ENCODE measurements at regions not wholly inside any gene's neighbourhood (a gene's known extent, or its start where the extent isn't known, plus 50 kb on each side); places are given as distances from the start of the nearest gene placed in this dataset.
"Not testable (repeated sequence)": the region's sequence is repeated elsewhere in the genome, so short reads cannot be mapped to it uniquely, and the experiment has no call there.

DNA sequence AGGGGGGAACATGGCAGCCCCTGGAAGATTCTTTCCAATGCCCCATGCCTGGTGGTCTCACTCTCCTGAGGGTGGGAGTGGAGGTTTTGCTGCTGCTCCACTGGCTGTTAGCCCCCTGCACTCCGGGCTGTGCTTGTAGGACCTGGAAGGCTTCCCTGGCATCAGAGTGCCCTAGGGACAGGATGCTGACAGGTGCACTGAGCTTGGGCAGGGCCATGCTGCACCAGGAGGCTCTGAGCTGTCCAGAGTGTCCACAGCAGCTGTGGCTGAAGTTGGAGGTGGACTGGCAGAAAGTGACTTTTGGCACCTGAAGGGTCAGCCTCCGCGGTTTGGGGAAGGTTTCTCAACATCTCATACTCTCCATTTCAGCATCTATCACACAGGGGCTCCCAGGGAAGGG is 249.1 kb downstream of the GADD45G start:
- ChIA-PET POLR2A (no interaction called here), CTCF (no interaction called here)
- Mint-ChIP-seq H3K27me3 (no peaks in the 10 kb centered on the region), H3K36me3 (ENCODE audit: low read depth) (no peaks in the 10 kb centered on the region), H3K4me1 (ENCODE audit: low read depth) (no peaks in the 10 kb centered on the region), H3K27ac (no peak overlapping the region), H3K9me3 (no peaks in the 10 kb centered on the region), H3K4me3 (no peak overlapping the region)
- Histone ChIP-seq H3K27me3 (ENCODE audit: control insufficient read depth in 1 of 2, insufficient read depth in 2 of 2, low read length in 2 of 2) (no peaks in the 10 kb centered on the region), H3K36me3 (ENCODE audit: insufficient read depth, low read length) (no peaks in the 10 kb centered on the region), H3K4me1 (ENCODE audit: insufficient read depth, low read length) (no peaks in the 10 kb centered on the region), H3K27ac (ENCODE audit: low read depth in 1 of 2, low read length in 2 of 2) (no peak overlapping the region), H3K9me3 (ENCODE audit: control insufficient read depth in 1 of 2, insufficient read depth in 1 of 2, low read length in 2 of 2) (no peaks in the 10 kb centered on the region), H3K4me3 (ENCODE audit: low read length) (no peak overlapping the region)
- TF ChIP-seq, protein P1, sequence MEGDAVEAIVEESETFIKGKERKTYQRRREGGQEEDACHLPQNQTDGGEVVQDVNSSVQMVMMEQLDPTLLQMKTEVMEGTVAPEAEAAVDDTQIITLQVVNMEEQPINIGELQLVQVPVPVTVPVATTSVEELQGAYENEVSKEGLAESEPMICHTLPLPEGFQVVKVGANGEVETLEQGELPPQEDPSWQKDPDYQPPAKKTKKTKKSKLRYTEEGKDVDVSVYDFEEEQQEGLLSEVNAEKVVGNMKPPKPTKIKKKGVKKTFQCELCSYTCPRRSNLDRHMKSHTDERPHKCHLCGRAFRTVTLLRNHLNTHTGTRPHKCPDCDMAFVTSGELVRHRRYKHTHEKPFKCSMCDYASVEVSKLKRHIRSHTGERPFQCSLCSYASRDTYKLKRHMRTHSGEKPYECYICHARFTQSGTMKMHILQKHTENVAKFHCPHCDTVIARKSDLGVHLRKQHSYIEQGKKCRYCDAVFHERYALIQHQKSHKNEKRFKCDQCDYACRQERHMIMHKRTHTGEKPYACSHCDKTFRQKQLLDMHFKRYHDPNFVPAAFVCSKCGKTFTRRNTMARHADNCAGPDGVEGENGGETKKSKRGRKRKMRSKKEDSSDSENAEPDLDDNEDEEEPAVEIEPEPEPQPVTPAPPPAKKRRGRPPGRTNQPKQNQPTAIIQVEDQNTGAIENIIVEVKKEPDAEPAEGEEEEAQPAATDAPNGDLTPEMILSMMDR (IDR thresholded peaks at IDR 0.05) = no peak
- ATAC-seq (ENCODE audit: poor library complexity) (no peak), DNase-seq (no peak)
- intact Hi-C loops (cut with DNase I, micrococcal nuclease) = no loop called here

DNA sequence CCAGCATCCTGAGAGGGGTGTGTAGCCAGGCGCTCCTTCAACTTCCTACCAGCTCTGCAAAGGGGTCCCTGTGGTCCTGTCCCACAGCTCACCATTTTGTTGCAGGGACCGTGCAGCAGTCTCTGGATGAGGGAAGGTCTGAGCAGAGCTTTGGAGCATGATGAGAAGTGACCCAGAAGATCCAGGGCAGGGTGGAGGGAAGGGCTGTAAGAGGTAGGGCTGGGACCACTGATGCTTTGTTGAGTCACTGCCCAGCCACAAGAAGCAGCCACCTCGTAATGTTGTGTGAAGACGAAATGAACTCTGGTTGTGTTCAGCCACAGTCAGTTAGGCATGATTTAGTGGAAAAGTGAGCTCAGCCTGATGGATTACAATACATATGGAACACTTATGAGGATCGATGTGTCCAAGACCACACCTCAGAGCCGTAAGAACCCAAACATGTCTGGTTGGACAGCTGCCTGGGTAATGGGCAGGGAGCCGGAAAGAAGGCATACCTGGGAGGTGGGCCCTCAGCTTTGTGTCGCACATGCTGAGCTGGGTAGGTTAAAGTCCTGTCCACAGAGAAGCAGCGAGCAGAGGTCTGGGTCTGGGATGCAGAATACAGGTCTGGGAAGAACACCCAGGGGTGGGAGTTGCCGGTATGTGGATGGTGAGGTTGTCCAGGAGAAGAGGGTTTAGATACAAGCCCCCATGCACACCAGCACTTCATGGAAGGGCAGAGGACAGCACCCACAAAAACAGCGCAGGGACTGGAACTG is 250.1 kb downstream of the GADD45G start:
- Mint-ChIP-seq H3K9me3 (no peaks in the 10 kb centered on the region), H3K4me3 (no peak overlapping the region), H3K27ac (no peak overlapping the region), H3K4me1 (ENCODE audit: low read depth) (no peaks in the 10 kb centered on the region), H3K27me3 (no peaks in the 10 kb centered on the region), H3K36me3 (ENCODE audit: low read depth) (no peaks in the 10 kb centered on the region)
- no peak overlapping the region for H3K4me3 ChIP-seq (ENCODE audit: low read length)
- ChIA-PET CTCF (no interaction called here), POLR2A (no interaction called here)
- no peaks in the 10 kb centered on the region for H3K27me3 ChIP-seq (ENCODE audit: control insufficient read depth in 1 of 2, insufficient read depth in 2 of 2, low read length in 2 of 2)
- TF ChIP-seq, protein P1 (IDR thresholded peaks at IDR 0.05) = no peak
- intact Hi-C loops (cut with DNase I, micrococcal nuclease) = no loop called here
- no peak overlapping the region for H3K27ac ChIP-seq (ENCODE audit: low read depth in 1 of 2, low read length in 2 of 2)
- ATAC-seq (ENCODE audit: poor library complexity) = no peak
- H3K4me1 ChIP-seq (ENCODE audit: insufficient read depth, low read length) = no peaks in the 10 kb centered on the region
- no peaks in the 10 kb centered on the region for H3K9me3 ChIP-seq (ENCODE audit: control insufficient read depth in 1 of 2, insufficient read depth in 1 of 2, low read length in 2 of 2)
- H3K36me3 ChIP-seq (ENCODE audit: insufficient read depth, low read length) = no peaks in the 10 kb centered on the region
- DNase-seq = no peak

DNA sequence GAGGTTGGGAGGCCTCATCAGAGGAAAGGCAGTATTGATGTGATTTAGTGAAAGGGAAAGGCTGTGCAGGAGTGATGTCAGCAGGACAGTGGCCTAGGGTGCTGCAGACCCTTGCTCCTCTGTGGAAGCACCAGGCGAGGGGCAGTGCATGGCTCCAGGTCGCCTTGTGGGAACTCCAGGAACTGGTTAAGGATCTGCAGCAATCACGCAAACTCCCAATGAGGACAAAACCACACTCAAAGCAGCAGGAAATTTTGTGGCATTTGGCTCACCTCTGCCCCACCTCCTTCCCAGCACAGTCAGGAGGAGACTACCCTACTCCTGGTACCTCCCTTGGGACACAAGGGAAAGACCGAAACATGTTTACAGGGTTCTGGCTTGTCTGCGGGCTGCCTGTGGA is 251.5 kb downstream of the GADD45G start:
- H3K27ac ChIP-seq (ENCODE audit: low read depth in 1 of 2, low read length in 2 of 2); intact Hi-C loops (cut with DNase I, micrococcal nuclease); H3K9me3 Mint-ChIP-seq; H3K36me3 ChIP-seq (ENCODE audit: insufficient read depth, low read length); POLR2A ChIA-PET; DNase-seq; H3K4me3 ChIP-seq (ENCODE audit: low read length); H3K9me3 ChIP-seq (ENCODE audit: control insufficient read depth in 1 of 2, insufficient read depth in 1 of 2, low read length in 2 of 2); H3K4me1 Mint-ChIP-seq (ENCODE audit: low read depth); H3K4me3 Mint-ChIP-seq; H3K36me3 Mint-ChIP-seq (ENCODE audit: low read depth); H3K27me3 ChIP-seq (ENCODE audit: control insufficient read depth in 1 of 2, insufficient read depth in 2 of 2, low read length in 2 of 2); ATAC-seq (ENCODE audit: poor library complexity); H3K27ac Mint-ChIP-seq; CTCF ChIA-PET; H3K4me1 ChIP-seq (ENCODE audit: insufficient read depth, low read length); H3K27me3 Mint-ChIP-seq: not testable (repeated sequence)

DNA sequence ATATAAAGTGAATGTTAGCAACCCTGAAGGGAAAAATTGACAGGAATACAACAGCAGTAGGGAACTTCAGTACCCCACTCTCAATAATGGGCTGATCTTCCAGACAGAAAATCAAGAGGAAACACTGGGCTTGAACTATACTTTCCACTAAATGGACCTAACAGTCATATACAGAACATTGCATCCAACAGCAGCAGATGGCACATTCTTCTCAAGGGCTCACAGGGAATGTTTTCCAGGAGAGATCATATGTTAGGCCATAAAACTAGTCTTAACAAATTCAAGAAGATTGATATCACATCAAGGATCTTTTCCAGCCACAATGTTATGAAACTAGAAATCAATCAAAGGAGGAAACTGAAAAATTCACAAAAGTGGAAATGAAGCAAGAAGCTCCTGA is 252.1 kb downstream of the GADD45G start:
- H3K9me3 ChIP-seq (ENCODE audit: control insufficient read depth in 1 of 2, insufficient read depth in 1 of 2, low read length in 2 of 2); H3K4me1 ChIP-seq (ENCODE audit: insufficient read depth, low read length); intact Hi-C loops (cut with DNase I, micrococcal nuclease); DNase-seq; H3K36me3 Mint-ChIP-seq (ENCODE audit: low read depth); H3K4me3 Mint-ChIP-seq; ATAC-seq (ENCODE audit: poor library complexity); H3K27ac ChIP-seq (ENCODE audit: low read depth in 1 of 2, low read length in 2 of 2); H3K4me1 Mint-ChIP-seq (ENCODE audit: low read depth); POLR2A ChIA-PET; H3K27ac Mint-ChIP-seq; CTCF ChIA-PET; H3K27me3 ChIP-seq (ENCODE audit: control insufficient read depth in 1 of 2, insufficient read depth in 2 of 2, low read length in 2 of 2); H3K36me3 ChIP-seq (ENCODE audit: insufficient read depth, low read length); H3K4me3 ChIP-seq (ENCODE audit: low read length); H3K27me3 Mint-ChIP-seq; H3K9me3 Mint-ChIP-seq: not testable (repeated sequence)

DNA sequence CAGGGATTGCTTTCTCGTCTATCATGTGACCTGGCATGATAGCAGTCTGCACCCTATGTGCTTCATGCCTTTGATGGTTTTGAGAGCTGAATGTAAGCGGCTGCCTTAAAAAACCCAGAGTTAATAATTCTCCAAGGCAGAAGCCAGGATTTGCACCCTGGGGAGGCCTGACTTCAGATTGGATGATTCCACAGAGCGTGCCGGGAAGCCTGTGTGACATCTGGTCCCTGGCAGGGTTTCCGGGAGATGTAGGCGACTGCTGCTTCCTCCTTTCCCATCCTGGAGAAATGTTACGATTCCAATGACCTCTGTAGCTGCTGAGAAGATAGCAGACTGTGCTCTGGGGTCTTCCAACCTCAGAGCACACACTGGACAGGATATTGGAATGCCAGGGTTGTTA is 255.0 kb downstream of the GADD45G start:
- ATAC-seq (ENCODE audit: poor library complexity); H3K27me3 ChIP-seq (ENCODE audit: control insufficient read depth in 1 of 2, insufficient read depth in 2 of 2, low read length in 2 of 2); CTCF ChIA-PET; H3K27ac Mint-ChIP-seq; H3K27ac ChIP-seq (ENCODE audit: low read depth in 1 of 2, low read length in 2 of 2); H3K4me1 Mint-ChIP-seq (ENCODE audit: low read depth); H3K36me3 Mint-ChIP-seq (ENCODE audit: low read depth); H3K4me1 ChIP-seq (ENCODE audit: insufficient read depth, low read length); H3K36me3 ChIP-seq (ENCODE audit: insufficient read depth, low read length); H3K4me3 Mint-ChIP-seq; intact Hi-C loops (cut with DNase I, micrococcal nuclease); H3K9me3 ChIP-seq (ENCODE audit: control insufficient read depth in 1 of 2, insufficient read depth in 1 of 2, low read length in 2 of 2); DNase-seq; H3K4me3 ChIP-seq (ENCODE audit: low read length); H3K27me3 Mint-ChIP-seq; H3K9me3 Mint-ChIP-seq; POLR2A ChIA-PET: not testable (repeated sequence)

DNA sequence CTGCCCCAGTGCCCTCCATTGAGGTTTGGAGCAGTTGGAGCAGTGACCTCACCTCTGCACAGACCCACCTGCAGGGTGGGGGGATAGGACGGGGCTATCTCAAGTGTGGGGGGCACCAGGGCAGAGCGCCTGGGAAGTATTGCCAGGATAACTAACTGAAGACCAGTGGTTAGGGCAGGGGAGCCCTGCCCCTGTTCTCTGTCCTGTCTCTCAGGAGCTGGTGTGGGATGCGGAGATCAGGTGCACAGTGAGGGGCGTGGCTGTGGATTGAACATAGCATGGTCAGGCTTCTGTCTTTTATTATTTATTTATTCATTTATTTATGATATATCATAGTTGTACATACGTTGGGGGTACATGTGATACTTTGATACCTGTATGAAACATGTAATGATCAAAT is 256.6 kb downstream of the GADD45G start:
- POLR2A ChIA-PET; H3K27me3 ChIP-seq (ENCODE audit: control insufficient read depth in 1 of 2, insufficient read depth in 2 of 2, low read length in 2 of 2); H3K9me3 Mint-ChIP-seq; DNase-seq; H3K4me1 Mint-ChIP-seq (ENCODE audit: low read depth); H3K27me3 Mint-ChIP-seq; H3K9me3 ChIP-seq (ENCODE audit: control insufficient read depth in 1 of 2, insufficient read depth in 1 of 2, low read length in 2 of 2); H3K4me1 ChIP-seq (ENCODE audit: insufficient read depth, low read length); ATAC-seq (ENCODE audit: poor library complexity); H3K27ac Mint-ChIP-seq; H3K4me3 ChIP-seq (ENCODE audit: low read length); H3K36me3 Mint-ChIP-seq (ENCODE audit: low read depth); intact Hi-C loops (cut with DNase I, micrococcal nuclease); CTCF ChIA-PET; H3K36me3 ChIP-seq (ENCODE audit: insufficient read depth, low read length); H3K4me3 Mint-ChIP-seq; H3K27ac ChIP-seq (ENCODE audit: low read depth in 1 of 2, low read length in 2 of 2): not testable (repeated sequence)

All from CD4-positive, alpha-beta T cell (primary cell).